ENCODE measurements at regions not wholly inside any gene's neighbourhood (a gene's known extent, or its start where the extent isn't known, plus 50 kb on each side); places are given as distances from the start of the nearest gene placed in this dataset.

GRCh38 chr3:153437666-153438065 is 275.6 kb downstream of the RAP2B start:
- TF ChIP-seq CTCF (conservative IDR thresholded peaks at IDR 0.05; ENCODE audit: low read depth, low read length) (no peak), EZH2 (IDR thresholded peaks at IDR 0.05; ENCODE audit: borderline replicate concordance, low read depth, low read length, poor library complexity, severe bottlenecking) (no peak)
